Heart left ventricle (tissue), 13 donors: ENCODE measurements at regions not wholly inside any gene's neighbourhood (a gene's known extent, or its start where the extent isn't known, plus 50 kb on each side); places are given as distances from the start of the nearest gene placed in this dataset.

ENCODE experiments used
- POLR2A ChIP-seq, 2 donors: fragments of 450-650 bp; IDR thresholded peaks; one replicate each; pipeline ENCODE4 v1.6.1; 2017; ENCODE audit warnings: antibody characterized with exemption in 2 of 2, mild to moderate bottlenecking in 2 of 2, moderate library complexity in 2 of 2
- TF ChIP-seq, protein P1 (sequence below), 12 donors: fragments of 200-600 bp; sonication (generic) in 4 of 12; IDR thresholded peaks; one replicate each; pipeline versions ENCODE4 v1.5.0 to v1.8.0; 2018 to 2022; ENCODE audit warnings: antibody characterized with exemption in 12 of 12, mild to moderate bottlenecking in 5 of 12
- donor health status: ischemic (EF 13 %, LVEDD 7.1; RV severe dilation, severe dysfunction).
- donor health status: DM: no; HTN: yes; CAD: no.
- donor health status: DM: no; HTN: no; CAD: no.
- donor health status: ischemic (EF 25% LVEDD 6.9; RV normal size, moderate dysfunction).
- donor health status: ischemic (EF 25% LVEDD 5.7; RV mildly dilated, moderate dysfunction).
- donor health status: ischemic (EF 35%, LVEDD 5.7; RV mildly dilated, moderate dysfunction).
- donor health status: nonischemic (EF 11% LVEDD 7.7; RV severe dilation, severe dysfunction).
- donor health status: DM: yes; HTN: yes; CAD: no.
- donor health status: PGD.
- donor health status: ischemic (EF 29% LVEDD 5.4; RV normal size, mild dysfunction).
- donor health status: nonischemic (EF 23%, LVEDD 6.1; RV moderate dilation, normal function).

- TF ChIP-seq, protein P1, sequence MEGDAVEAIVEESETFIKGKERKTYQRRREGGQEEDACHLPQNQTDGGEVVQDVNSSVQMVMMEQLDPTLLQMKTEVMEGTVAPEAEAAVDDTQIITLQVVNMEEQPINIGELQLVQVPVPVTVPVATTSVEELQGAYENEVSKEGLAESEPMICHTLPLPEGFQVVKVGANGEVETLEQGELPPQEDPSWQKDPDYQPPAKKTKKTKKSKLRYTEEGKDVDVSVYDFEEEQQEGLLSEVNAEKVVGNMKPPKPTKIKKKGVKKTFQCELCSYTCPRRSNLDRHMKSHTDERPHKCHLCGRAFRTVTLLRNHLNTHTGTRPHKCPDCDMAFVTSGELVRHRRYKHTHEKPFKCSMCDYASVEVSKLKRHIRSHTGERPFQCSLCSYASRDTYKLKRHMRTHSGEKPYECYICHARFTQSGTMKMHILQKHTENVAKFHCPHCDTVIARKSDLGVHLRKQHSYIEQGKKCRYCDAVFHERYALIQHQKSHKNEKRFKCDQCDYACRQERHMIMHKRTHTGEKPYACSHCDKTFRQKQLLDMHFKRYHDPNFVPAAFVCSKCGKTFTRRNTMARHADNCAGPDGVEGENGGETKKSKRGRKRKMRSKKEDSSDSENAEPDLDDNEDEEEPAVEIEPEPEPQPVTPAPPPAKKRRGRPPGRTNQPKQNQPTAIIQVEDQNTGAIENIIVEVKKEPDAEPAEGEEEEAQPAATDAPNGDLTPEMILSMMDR (IDR thresholded peaks at IDR 0.05): no peak
- TF ChIP-seq POLR2A (IDR thresholded peaks at IDR 0.05): no peak
Measured at GRCh38 chr9:103377667-103378066, 382.5 kb downstream of the CYLC2 start.
